H1 (cell line): ENCODE measurements at regions not wholly inside any gene's neighbourhood (a gene's known extent, or its start where the extent isn't known, plus 50 kb on each side); places are given as distances from the start of the nearest gene placed in this dataset.

ENCODE experiments used
- CTCF ChIA-PET: fragments of 300-600 bp; sonication (Branson Sonifier 250); formaldehyde crosslinking; loops from one replicate; lab custom pipeline; 2021; ENCODE audit not compliant: partially characterized antibody; lab: Charles Lee
- POLR2A ChIA-PET: fragments of 300-600 bp; sonication (Branson Sonifier 250); formaldehyde crosslinking; loops from one replicate; lab custom pipeline; 2021; ENCODE audit warnings: inconsistent platforms; ENCODE audit not compliant: partially characterized antibody; lab: Charles Lee
- DNase-seq, 2 experiments: peaks; one replicate each; pipeline versions ENCODE4 v3.0.0 to v3.0.0-alpha.2; 2010 to 2022; ENCODE audit warnings: low spot score in 2 of 2, low read depth in 1 of 2, mixed read lengths in 1 of 2
- FAIRE-seq: peaks from 2 replicates; lab custom pipeline; 2011; peaks lifted over from hg19 to GRCh38; lab: Jason Lieb, UNC
- H2AFZ ChIP-seq: 2 replicates; pipeline ENCODE4 v1.8.1; 2012; ENCODE audit warnings: low read length, inconsistent platforms
- H2AK5ac ChIP-seq: 2 replicates; pipeline ENCODE4 v1.6.1; 2013; ENCODE audit warnings: low read depth, low read length
- H2BK120ac ChIP-seq: replicated peaks from 2 replicates; pipeline ENCODE3; 2013; ENCODE audit warnings: low read depth, low read length, inconsistent platforms
- H2BK12ac ChIP-seq: 2 replicates; pipeline ENCODE4 v1.6.1; 2013; ENCODE audit warnings: low read depth, low read length
- H2BK15ac ChIP-seq: 2 replicates; pipeline ENCODE4 v1.6.1; 2013; ENCODE audit warnings: low read length
- H2BK20ac ChIP-seq: 2 replicates; pipeline ENCODE4 v1.6.1; 2013; ENCODE audit warnings: low read length
- H2BK5ac ChIP-seq: 2 replicates; pipeline ENCODE4 v1.6.1; 2013; ENCODE audit warnings: low read depth, low read length
- H3K14ac ChIP-seq: 2 replicates; pipeline ENCODE4 v1.6.1; 2013; ENCODE audit warnings: inconsistent platforms; ENCODE audit not compliant: insufficient read length
- H3K18ac ChIP-seq: 2 replicates; pipeline ENCODE4 v1.6.1; 2013; ENCODE audit warnings: low read length; ENCODE audit errors: extremely low read depth
- H3K23ac ChIP-seq: 2 replicates; pipeline ENCODE4 v1.6.1; 2013; ENCODE audit warnings: inconsistent platforms; ENCODE audit not compliant: insufficient read length
- H3K23me2 ChIP-seq: 2 replicates; pipeline ENCODE4 v1.6.1; 2013; ENCODE audit warnings: low read depth, low read length
- H3K27ac ChIP-seq: 2 replicates; pipeline ENCODE4 v1.6.1; 2011; ENCODE audit warnings: low read depth, low read length, inconsistent platforms
- H3K27me3 ChIP-seq, 4 experiments: replicated peaks in 1 of 4; 1 replicate in 1 of 4; 2 replicates in 3 of 4; pipeline versions ENCODE4 v1.6.1 to v1.8.1; 2011 to 2013; ENCODE audit warnings: low read length in 3 of 4, mild to moderate bottlenecking in 3 of 4, inconsistent platforms in 2 of 4, mixed read lengths in 2 of 4, moderate library complexity in 1 of 4; ENCODE audit not compliant: control insufficient read depth in 3 of 4, insufficient read depth in 3 of 4; ENCODE audit errors: extremely low read depth in 1 of 4
- H3K36me3 ChIP-seq, 4 experiments: 2 replicates each; pipeline versions ENCODE4 v1.6.1 to v1.8.1; 2011 to 2013; ENCODE audit warnings: mild to moderate bottlenecking in 4 of 4, low read length in 3 of 4, moderate library complexity in 2 of 4, control low read depth in 1 of 4, inconsistent platforms in 1 of 4; ENCODE audit not compliant: insufficient read depth in 4 of 4, control insufficient read depth in 2 of 4
- H3K4ac ChIP-seq: replicated peaks from 2 replicates; pipeline ENCODE3; 2013; ENCODE audit warnings: low read length, low read depth, mixed read lengths, inconsistent platforms; ENCODE audit not compliant: insufficient read length
- H3K4me1 ChIP-seq, 4 experiments: replicated peaks in 1 of 4; 1 replicate in 1 of 4; 2 replicates in 3 of 4; pipeline versions ENCODE4 v1.6.1 to v1.8.1; 2011 to 2013; ENCODE audit warnings: low read length in 3 of 4, inconsistent platforms in 2 of 4, mixed read lengths in 1 of 4; ENCODE audit not compliant: insufficient read depth in 4 of 4, control insufficient read depth in 3 of 4
- H3K4me2 ChIP-seq, 2 experiments: 2 replicates each; pipeline versions ENCODE4 v1.6.1 to v1.8.1; 2011 to 2013; ENCODE audit warnings: low read depth in 2 of 2, low read length in 2 of 2, control low read depth in 1 of 2, inconsistent platforms in 1 of 2, mild to moderate bottlenecking in 1 of 2; ENCODE audit not compliant: insufficient read depth in 1 of 2
- H3K4me3 ChIP-seq, 4 experiments: fragments of 200-600, 300-600 bp in 1 of 4; sonication (generic), shearing (Covaris generic), sonication (Bioruptor Twin) in 1 of 4; 2 replicates each; pipeline versions ENCODE4 v1.5.1 to v1.8.1; 2011 to 2016; ENCODE audit warnings: low read length in 4 of 4, low read depth in 3 of 4, control low read depth in 2 of 4, inconsistent platforms in 2 of 4, mild to moderate bottlenecking in 2 of 4, mixed read lengths in 1 of 4, moderate library complexity in 1 of 4; ENCODE audit not compliant: insufficient read depth in 2 of 4; ENCODE audit errors: extremely low read depth in 1 of 4
- H3K56ac ChIP-seq: replicated peaks from 2 replicates; pipeline ENCODE3; 2013; ENCODE audit warnings: low read depth, mild to moderate bottlenecking, mixed read lengths, low read length, inconsistent platforms; ENCODE audit not compliant: insufficient read length
- H3K79me1 ChIP-seq: 2 replicates; pipeline ENCODE4 v1.6.1; 2013; ENCODE audit warnings: low read depth, low read length, control low read depth
- H3K79me2 ChIP-seq, 2 experiments: 2 replicates each; pipeline versions ENCODE4 v1.6.1 to v1.8.1; 2012 to 2013; ENCODE audit warnings: low read length in 2 of 2, mild to moderate bottlenecking in 2 of 2, inconsistent platforms in 1 of 2; ENCODE audit not compliant: insufficient read depth in 2 of 2, control insufficient read depth in 1 of 2
- H3K9ac ChIP-seq, 4 experiments: replicated peaks in 1 of 4; 1 replicate in 1 of 4; 2 replicates in 3 of 4; pipeline versions ENCODE4 v1.6.1 to v1.8.1; 2011 to 2013; ENCODE audit warnings: low read depth in 3 of 4, low read length in 3 of 4, control low read depth in 2 of 4, mild to moderate bottlenecking in 2 of 4, moderate library complexity in 2 of 4, inconsistent platforms in 1 of 4; ENCODE audit errors: extremely low read depth in 1 of 4
- H3K9me3 ChIP-seq, 2 experiments: 2 replicates each; pipeline versions ENCODE4 v1.6.1 to v1.8.1; 2012 to 2013; ENCODE audit warnings: mild to moderate bottlenecking in 2 of 2, moderate library complexity in 2 of 2, control low read depth in 1 of 2, inconsistent platforms in 1 of 2, low read depth in 1 of 2, low read length in 1 of 2, mixed read lengths in 1 of 2; ENCODE audit not compliant: insufficient read depth in 2 of 2
- H4K20me1 ChIP-seq, 2 experiments: replicated peaks in 1 of 2; 2 replicates each; pipeline versions ENCODE3 to v1.8.1; 2011 to 2013; ENCODE audit warnings: inconsistent platforms in 2 of 2, low read length in 2 of 2, mild to moderate bottlenecking in 1 of 2; ENCODE audit not compliant: insufficient read depth in 2 of 2, control insufficient read depth in 1 of 2
- H4K5ac ChIP-seq: 2 replicates; pipeline ENCODE4 v1.6.1; 2013; ENCODE audit warnings: low read length, low read depth, mixed read lengths, inconsistent platforms; ENCODE audit not compliant: insufficient read length
- H4K8ac ChIP-seq: 2 replicates; pipeline ENCODE4 v1.8.0; 2013; ENCODE audit warnings: mild to moderate bottlenecking, moderate library complexity, low read length, inconsistent platforms; ENCODE audit not compliant: insufficient read depth; ENCODE audit errors: extremely low read depth
- H4K91ac ChIP-seq: replicated peaks from 2 replicates; pipeline ENCODE3; 2013; ENCODE audit warnings: low read length, mixed read lengths, inconsistent platforms; ENCODE audit not compliant: insufficient read length
- ATF3 ChIP-seq: IDR thresholded peaks from 2 replicates; pipeline ENCODE4 v1.6.1; 2011; ENCODE audit warnings: low read depth, mild to moderate bottlenecking, low read length; ENCODE audit not compliant: insufficient read depth
- CREB1 ChIP-seq: IDR thresholded peaks from 2 replicates; pipeline ENCODE4 v1.6.1; 2012; ENCODE audit warnings: inconsistent platforms
- FOSL1 ChIP-seq: IDR thresholded peaks from 2 replicates; pipeline ENCODE4 v1.6.1; 2011; ENCODE audit warnings: mild to moderate bottlenecking, low read depth, low read length, moderate library complexity; ENCODE audit not compliant: insufficient read depth
- HDAC6 ChIP-seq: IDR thresholded peaks from one replicate; pipeline ENCODE4 v1.7.1; 2012; ENCODE audit warnings: low read depth, mild to moderate bottlenecking, inconsistent platforms, low read length, moderate library complexity
- NANOG ChIP-seq: IDR thresholded peaks from 2 replicates; pipeline ENCODE4 v1.6.1; 2011; ENCODE audit warnings: low read length, low read depth, mild to moderate bottlenecking, inconsistent platforms; ENCODE audit not compliant: insufficient read depth, poor library complexity, severe bottlenecking
- POLR2AphosphoS5 ChIP-seq: IDR thresholded peaks from 2 replicates; pipeline ENCODE4 v1.6.1; 2011; ENCODE audit warnings: low read depth, low read length
- RAD21 ChIP-seq, 2 experiments: IDR thresholded peaks in 1 of 2; conservative IDR thresholded peaks in 1 of 2; 2 replicates each; pipeline ENCODE4 v1.6.1; 2011; ENCODE audit warnings: low read depth in 2 of 2, low read length in 2 of 2, improper control_type of control experiment in 1 of 2, inconsistent platforms in 1 of 2, mild to moderate bottlenecking in 1 of 2, moderate library complexity in 1 of 2
- TBP ChIP-seq: IDR thresholded peaks from 2 replicates; pipeline ENCODE4 v1.6.1; 2011; ENCODE audit warnings: low read depth, low read length, improper control_type of control experiment
- WGBS, 2 experiments: shearing (Covaris generic) in 1 of 2; methylation state at CpG; one replicate each; pipeline versions ENCODE4 v1.1.6 to v1.1.7; 2013 to 2015; ENCODE audit warnings: low lambda C conversion rate in 2 of 2, mixed read lengths in 2 of 2, inconsistent platforms in 1 of 2, low coverage in 1 of 2, missing lambda C conversion rate in 1 of 2; ENCODE audit not compliant: insufficient replicate concordance in 2 of 2, insufficient coverage in 1 of 2, insufficient read length in 1 of 2; ENCODE audit errors: extremely low coverage in 1 of 2, missing lambda C conversion rate in 1 of 2; 5-methylcytosine and 5-hydroxymethylcytosine counted together

GRCh38 chr18:44213293-44213692 is 467.4 kb upstream of the SETBP1 start:
- Histone ChIP-seq H3K9ac (no peak overlapping the region), H3K14ac (no peak overlapping the region)
- WGBS, 2 experiments, result 82% methylated on average over 1 of the region's 1 CpG; no CpG with 5 or more reads in 1 of the 2 experiments

More at GRCh38 chr18:44213293-44213692, 467.4 kb upstream of the SETBP1 start:
- Histone ChIP-seq H3K36me3 (no peaks in the 10 kb centered on the region), H2BK120ac (no peak overlapping the region), H3K4ac (no peak overlapping the region), H3K4me2 (no peak overlapping the region), H3K18ac (no peak overlapping the region), H3K23me2 (no peaks in the 10 kb centered on the region), H2BK20ac (no peak overlapping the region), H3K56ac (no peak overlapping the region), H2BK5ac (no peak overlapping the region), H3K9me3 (no peaks in the 10 kb centered on the region), H2BK15ac (no peak overlapping the region), H3K23ac (no peak overlapping the region), H3K4me1 (no peaks in the 10 kb centered on the region), H3K27ac (no peak overlapping the region), H3K4me3 (no peak overlapping the region), H4K8ac (no peak overlapping the region), H3K27me3 (no peaks in the 10 kb centered on the region), H3K79me1 (no peaks in the 10 kb centered on the region), H4K5ac (no peak overlapping the region), H2AK5ac (no peak overlapping the region), H4K91ac (no peak overlapping the region), H2BK12ac (no peak overlapping the region), H3K79me2 (no peaks in the 10 kb centered on the region), H4K20me1 (no peaks in the 10 kb centered on the region), H2AFZ (no peak overlapping the region)
- FAIRE-seq (no peak), DNase-seq (no peak)
- CTCF ChIA-PET, result no interaction called here
- TF ChIP-seq FOSL1, result no peak
- no peak for TF ChIP-seq NANOG
- no peak for TF ChIP-seq TBP
- no peak for TF ChIP-seq POLR2AphosphoS5
- no peak for TF ChIP-seq ATF3
- no peak for TF ChIP-seq HDAC6
- no peak for TF ChIP-seq RAD21 (IDR thresholded peaks at IDR 0.05 in 1 of 2, conservative IDR thresholded peaks at IDR 0.05 in 1 of 2; ENCODE audit: low read depth in 2 of 2, low read length in 2 of 2)
- TF ChIP-seq CREB1, result no peak
- POLR2A ChIA-PET, result no interaction called here
